ENCODE measurements at regions not wholly inside any gene's neighbourhood (a gene's known extent, or its start where the extent isn't known, plus 50 kb on each side); places are given as distances from the start of the nearest gene placed in this dataset.
"Not testable (repeated sequence)": the region's sequence is repeated elsewhere in the genome, so short reads cannot be mapped to it uniquely, and the experiment has no call there.

DNA sequence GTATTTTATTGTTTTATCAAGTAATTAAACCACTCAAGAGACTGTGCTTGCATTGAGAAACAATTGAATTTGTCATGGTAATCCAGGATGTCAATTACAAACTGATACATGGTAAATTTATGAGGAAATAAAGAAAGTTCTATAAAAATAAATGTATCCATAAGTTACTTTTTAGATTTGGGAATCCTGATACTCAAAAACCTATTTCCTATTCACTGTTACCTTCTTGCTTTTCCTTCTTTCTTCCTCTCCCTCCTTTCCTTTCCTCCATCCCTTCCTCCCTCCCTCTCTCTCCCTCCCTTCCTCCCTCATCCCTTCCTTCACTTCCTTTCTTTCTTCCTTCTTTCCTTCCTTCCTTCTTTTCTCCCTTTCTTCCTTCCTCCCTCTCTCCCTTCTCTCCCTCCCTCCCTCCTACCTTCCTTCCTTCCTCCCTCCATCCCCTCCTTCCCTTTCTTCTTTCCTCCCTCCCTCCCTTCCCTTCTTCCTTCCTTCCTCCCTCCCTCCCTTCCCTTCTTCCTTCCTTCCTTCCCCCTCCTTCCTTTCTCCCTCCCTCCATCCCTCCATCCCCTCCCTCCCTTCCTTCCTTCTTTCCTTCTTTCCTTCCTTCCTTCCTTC is 1299.1 kb upstream of the ZEB2 start:
- FAIRE-seq (no peak), DNase-seq (ENCODE audit: insufficient read length, low spot score) (no peak)

DNA sequence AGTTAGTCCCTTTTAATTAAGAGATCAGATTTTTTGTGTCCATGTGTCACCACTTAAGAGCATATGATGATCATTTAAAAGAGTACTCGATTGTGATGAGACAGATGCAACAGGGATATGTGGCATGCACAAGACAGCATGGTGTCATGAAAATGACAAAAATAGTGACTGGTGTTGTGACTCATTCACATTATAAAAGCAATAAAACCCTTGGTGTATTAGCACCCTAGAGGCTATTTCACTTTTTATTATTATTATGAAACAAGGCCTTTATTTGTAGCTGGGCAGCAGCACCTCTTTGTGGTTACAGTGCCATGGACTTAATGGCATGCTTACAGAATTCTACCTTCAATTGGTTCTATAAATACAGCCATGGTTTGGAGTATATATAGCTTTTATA is 1296.0 kb upstream of the ZEB2 start:
- DNase-seq (ENCODE audit: insufficient read length, low spot score) (no peak), FAIRE-seq (no peak)

DNA sequence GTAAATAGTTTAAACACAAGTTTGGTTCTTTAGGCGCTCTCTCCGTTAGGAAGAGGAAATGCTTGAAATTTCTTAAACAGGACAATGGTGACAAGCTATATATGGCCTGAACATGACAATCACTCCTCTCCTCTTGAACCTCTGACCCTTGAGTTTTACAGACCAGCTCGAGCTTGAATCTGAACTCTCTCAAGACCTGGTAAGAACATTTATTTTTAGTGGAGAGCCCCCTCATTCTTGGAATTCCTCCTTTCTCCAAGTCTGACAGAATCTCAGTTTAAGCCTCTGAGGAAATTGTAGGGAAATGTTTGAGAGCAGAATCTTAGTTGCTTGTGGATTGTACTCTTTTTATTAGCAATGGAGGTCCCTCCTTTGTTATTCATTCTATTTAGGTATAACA is 1293.6 kb upstream of the ZEB2 start:
- no peak for DNase-seq (ENCODE audit: insufficient read length, low spot score)
- FAIRE-seq = no peak

DNA sequence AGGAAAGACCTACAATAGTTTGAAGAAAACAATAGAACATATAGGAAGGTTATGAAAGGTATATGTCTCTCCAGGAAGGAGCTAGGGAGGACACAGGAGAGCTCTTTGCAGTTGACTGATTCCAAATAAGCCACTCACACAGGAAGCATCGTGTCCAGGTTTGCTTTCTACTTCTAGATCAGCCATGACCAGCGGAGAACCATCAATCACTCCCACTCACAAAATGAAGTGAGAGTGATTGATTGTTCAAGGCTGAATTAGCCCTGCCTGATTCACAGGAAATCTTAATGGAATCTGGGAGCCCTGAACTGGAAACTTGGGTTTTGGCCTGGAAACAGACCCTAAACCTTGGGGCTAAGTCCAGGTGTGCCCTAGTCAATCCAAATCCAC is 1292.2 kb upstream of the ZEB2 start:
- FAIRE-seq (no peak), DNase-seq (ENCODE audit: insufficient read length, low spot score) (no peak)

DNA sequence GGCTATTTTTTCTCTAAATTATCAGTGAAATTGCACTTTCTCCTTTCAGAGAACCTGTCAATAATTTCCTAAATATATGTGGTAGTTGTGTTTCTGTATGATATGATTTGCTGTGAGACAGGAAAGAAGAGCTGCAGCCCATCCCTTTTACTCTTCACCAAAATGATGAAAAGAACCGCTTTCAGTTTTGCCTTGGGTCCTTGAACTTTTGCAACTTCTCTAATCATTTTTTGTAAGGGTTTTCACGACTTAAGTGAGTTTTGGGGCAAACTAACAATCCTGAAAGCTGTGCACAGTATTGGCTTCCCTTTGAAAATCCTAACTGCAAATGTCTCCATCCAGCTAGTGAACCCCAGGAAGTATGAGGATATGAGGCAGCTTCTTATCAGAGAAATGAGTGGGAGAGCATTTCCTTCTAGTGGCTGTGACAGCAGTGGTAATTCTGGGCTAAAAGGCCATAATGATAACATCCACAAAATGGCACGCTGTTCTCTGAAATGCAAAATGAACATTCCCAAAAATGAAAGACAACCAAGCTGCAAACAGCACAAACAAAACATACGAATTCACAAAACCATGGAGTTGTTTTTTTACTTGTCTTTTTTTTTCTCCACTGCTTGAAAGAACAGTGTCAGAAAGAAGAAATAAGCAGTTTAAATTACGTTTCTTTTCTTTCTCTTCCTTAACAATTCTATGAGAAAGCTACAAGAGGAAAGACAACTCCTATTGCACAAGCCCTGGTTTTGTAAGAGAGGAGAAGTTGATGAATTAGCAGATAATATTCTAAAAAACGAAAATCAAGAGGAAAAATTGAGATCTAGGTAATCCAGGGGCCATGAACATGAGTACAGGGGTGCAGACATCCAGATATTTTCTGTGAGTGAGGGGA is 1291.6 kb upstream of the ZEB2 start:
- FAIRE-seq (no peak), DNase-seq (ENCODE audit: insufficient read length, low spot score) (no peak)

DNA sequence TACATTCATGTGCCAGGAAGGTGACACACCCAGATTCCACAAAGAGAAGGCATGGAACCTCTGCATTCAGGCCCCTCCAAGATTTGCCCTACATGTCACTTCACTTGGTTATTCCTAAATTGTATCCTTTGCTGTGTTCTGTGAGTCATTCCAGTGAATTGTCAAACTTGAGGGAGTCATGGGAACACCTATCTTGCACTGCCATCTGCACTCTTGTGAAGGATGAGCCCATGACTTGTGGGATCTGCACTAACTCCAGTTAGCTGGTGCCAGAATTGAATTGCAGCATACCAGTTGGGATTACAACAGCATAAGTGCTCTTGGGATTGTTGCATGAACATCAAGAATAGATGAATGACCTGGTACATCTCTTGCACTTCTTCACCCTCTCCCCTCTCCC is 1288.0 kb upstream of the ZEB2 start:
- DNase-seq (ENCODE audit: insufficient read length, low spot score) (no peak), FAIRE-seq (no peak)

DNA sequence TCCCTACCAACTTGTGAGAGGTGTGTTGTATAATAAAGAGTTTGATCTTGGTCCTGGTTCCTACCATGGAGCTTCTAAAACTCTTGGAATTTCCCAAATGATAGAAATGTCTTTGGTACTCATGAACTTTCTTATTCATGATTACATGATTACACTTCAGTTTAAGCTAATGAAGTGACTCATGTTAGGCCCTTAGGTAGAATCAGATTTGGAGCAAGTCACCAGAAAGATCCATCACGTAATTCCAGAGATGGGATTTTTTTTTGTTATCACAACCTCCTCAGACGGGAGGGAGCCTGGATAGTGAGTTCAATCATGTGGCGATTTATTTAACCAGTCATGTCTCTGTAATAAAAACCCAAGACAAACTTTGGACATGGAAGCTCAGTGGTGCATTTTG is 1287.6 kb upstream of the ZEB2 start:
- FAIRE-seq (no peak), DNase-seq (ENCODE audit: insufficient read length, low spot score) (no peak)

DNA sequence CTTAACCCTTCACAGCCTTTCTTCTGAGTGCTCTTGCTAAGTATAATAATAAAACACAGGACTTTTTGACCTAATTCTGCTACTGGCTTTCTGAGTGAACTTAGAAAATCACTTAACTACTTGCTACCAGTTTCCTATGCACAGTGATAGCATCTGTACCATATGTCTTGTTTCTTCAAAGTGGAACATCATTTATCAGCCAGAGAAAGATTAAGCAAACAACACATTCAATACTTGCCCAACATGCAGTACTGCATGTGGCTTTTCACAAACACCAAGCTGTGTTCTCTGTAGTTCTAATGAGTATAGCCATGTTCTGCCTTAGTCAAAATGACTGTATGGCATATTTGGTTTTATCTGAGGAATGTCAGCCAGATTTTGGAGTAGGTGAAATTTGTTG is 1286.6 kb upstream of the ZEB2 start:
- DNase-seq (ENCODE audit: insufficient read length, low spot score) (no peak), FAIRE-seq (no peak)

DNA sequence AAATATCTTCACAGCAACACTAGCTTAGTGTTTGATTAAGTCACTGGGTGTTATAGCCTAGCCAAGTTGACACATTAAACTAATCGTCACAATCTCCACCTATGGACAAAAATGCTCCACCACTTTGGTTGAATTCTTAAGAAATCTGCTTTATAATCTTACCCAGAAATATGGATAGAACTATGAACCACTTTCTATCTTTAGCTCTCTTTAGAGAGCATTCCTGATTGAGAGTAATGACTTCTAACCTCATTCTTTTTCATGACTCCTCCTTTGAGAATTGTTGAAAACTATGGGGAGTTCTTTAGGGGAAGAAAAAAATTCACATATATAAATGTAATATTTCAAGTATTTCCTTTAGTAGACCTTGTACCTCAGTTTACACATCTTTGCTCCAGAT is 1282.2 kb upstream of the ZEB2 start:
- no peak for FAIRE-seq
- DNase-seq (ENCODE audit: insufficient read length, low spot score) = no peak

DNA sequence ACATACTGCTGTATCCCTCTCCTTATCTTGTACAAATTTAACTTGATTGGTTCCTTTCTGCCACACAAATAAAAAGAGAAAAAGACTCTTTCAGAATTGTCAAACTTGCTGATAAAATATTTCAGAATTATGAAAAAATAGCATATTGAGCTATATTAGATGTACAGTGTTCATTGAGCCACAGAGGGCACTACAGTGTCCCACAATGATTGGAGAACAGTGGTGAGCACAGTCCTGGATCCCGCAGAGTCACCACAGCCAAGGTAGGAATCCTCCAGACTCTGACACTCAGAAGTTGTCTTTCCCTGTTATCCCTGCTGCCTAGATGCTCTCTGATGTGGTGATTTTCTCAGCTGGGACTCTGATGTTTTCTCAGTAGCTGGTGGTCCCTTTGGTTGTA is 1281.3 kb upstream of the ZEB2 start:
- DNase-seq (ENCODE audit: insufficient read length, low spot score) (no peak), FAIRE-seq (no peak)

DNA sequence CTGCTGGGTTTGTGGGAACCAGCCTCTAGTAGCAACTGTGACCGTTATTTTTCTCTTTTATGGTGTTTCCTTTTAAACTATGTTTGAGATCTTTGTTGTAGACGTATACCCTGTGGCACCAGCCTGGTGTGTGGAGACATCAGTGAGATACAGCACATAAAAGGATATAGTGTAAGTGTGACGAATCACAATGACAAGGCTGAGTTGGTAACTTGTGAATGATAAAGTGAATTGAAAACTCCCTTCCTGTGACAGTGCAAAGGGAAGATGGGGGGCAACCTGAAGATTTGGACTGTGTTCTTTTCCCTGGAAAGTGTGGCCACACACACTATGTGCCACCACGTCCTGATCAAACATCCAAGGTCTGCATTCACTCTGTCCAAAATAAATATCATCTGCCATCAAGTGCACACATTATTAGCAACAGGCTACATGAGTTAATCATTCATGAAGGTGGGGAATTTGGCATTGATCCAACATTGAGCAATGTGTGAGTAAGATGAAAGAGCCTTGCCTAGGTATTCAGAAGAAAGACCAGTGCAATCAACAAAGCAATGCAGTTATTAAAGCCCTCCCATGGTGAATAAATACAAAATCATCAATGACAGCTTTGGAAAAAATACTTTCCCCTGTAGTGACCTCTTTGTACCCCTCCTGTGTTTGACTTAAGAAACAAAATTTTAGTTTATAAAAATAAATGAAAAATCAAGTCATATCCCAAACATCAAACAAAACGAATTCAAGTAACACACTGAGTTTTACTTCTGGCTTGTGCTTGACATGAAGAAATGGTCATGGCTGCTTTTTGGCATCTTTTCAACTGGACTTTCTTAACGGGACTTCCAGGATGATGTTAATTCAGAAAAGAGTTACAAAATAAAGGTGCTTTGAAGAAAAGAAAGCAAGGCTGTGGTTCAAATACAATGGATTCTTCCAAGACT is 1280.5 kb upstream of the ZEB2 start:
- DNase-seq (ENCODE audit: insufficient read length, low spot score) = no peak
- no peak for FAIRE-seq

DNA sequence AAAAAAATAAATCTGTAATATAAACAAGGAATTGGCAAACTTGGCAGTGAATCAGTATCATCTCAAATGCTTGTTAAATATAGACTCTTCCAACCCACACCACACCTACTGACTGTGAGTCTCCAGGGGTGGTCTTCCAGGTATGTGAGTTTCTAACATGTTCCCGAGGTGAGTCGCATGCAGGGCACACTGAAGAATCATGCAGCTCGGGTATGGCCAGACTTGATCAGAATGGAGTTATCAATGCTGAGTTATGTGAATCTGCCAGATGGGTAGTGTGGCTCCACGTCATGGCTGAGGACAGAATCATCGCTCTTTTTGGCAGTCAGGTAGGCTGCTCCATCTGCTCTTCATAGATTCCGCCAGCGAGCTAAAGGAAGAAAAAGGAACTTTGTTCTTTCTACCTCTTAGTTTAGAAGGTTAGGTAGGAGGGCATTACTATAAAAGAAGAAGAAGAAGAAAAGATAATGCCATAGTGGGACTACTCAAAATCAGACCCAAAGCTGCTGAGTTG is 1279.7 kb upstream of the ZEB2 start:
- no peak for DNase-seq (ENCODE audit: insufficient read length, low spot score)
- FAIRE-seq = no peak

DNA sequence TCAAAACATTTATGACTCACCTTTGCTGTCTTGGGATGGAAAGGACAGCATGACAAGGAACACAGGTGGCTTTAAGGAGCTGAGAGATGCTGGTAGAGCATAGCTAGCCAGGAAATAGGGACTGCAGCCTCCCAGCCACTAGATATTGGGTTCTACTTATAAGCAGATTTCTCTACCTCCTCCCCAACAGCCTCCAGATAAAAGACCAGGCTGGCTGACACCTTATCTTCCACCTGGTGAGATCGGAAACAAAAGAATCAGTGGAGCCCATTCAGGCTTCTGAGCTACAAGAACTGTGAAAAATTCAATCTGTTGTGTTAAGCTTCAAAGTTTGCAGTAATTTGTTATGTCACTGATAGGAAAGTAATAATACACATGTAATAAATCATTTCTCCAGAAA is 1278.5 kb upstream of the ZEB2 start:
- FAIRE-seq (no peak), DNase-seq (ENCODE audit: insufficient read length, low spot score) (no peak)

DNA sequence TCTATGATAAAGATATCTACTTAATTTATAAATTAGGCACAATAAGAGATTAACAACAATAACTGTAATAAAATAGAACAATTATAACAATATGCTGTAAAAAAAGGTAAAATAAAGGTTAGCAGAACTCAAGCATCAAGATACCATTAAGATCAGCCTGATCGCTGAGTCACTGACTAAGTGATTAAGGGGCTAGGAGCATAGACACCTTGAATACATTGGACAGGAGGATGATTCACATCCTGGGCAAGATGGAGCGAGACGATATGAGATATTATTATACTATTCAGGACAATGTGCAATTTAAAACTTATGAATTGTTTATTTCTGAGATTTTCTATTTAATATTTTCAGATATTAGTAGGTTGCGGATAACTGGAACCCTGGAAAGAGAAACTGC is 1277.8 kb upstream of the ZEB2 start:
- FAIRE-seq = no peak
- no peak for DNase-seq (ENCODE audit: insufficient read length, low spot score)

DNA sequence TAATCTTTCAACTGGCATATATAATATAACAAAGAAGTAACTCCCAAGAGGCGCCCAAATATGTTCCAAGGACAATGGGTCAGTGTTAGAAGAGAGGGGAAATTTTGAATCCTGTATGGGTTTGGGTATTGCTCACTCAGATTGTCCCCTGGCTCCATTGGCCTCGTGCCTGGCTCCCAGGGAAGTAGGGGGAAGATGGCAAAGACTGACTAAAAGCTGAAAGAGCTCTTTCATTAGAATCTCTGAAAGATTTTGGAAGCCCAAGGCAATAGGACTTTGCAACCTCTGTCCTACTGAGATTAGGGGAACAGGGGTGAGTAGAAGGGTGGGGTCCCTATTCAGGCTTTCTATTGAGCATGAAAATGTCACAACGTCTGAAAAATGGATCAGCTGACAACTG is 1272.8 kb upstream of the ZEB2 start:
- FAIRE-seq = no peak
- DNase-seq (ENCODE audit: insufficient read length, low spot score) = no peak

DNA sequence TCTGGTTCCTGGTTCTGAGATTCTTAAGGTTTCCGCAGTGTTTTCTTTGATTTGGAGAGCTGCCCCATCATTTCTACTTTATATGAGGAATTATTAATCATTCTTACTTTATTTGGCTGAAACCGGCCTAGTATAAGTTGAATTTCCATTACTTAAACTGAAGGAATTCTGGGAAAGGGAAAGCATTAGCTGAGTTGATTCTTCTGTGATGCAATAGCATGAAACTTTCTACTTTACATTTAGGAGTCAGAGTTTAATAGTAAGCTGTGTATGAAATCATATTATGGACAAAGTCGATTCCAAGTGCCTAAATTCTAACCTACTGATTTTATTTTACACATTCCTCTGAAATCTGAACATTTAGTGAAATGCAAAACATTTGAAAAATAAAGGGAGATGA is 1269.7 kb upstream of the ZEB2 start:
- FAIRE-seq (no peak), DNase-seq (ENCODE audit: insufficient read length, low spot score) (no peak)

DNA sequence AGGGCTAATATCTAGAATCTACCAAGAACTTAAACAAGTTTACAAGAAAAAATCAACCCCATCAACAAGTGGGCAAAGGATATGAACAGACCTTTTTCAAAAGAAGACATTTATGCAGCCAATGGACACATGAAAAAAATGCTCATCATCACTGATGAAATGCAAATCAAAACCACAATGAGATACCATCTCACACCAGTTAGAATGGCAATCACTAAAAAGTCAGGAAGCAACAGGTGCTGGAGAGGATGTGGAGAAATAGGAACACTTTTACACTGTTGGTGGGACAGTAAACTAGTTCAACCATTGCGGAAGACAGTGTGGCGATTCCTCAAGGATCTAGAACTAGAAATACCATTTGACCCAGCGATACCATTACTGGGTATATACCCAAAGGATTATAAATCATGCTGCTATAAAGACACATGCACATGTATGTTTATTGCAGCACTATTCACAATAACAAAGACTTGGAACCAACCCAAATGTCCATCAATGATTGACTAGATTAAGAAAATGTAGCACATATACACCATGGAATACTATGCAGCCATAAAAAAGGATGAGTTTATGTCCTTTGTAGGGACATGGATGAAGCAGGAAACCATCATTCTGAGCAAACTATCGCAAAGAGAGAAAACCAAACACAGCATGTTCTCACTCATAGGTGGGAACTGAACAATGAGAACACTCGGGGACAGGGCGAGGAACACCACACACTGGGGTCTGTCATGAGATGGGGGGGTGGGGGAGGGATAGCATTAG is 1267.9 kb upstream of the ZEB2 start:
- not testable (repeated sequence) for DNase-seq (ENCODE audit: insufficient read length, low spot score); FAIRE-seq

DNA sequence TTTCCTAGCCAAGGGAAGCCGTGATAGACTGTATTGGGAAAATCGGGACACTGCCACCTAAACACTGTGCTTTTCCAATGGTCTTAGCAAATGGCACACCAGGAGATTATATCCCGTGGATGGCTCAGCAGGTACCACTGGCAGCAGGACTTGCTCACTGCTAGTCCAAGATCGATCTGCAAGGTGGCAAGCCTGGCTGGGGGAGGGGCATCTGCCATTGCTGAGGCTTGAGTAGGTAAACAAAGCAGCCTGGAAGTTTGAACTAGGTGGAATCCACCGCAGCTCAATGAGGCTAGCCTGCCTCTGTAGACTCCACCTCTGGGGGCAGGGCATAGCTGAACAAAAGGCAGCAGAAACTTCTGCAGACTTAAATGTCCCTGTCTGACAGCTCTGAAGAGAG is 1262.7 kb upstream of the ZEB2 start:
- DNase-seq (ENCODE audit: insufficient read length, low spot score); FAIRE-seq: not testable (repeated sequence)

DNA sequence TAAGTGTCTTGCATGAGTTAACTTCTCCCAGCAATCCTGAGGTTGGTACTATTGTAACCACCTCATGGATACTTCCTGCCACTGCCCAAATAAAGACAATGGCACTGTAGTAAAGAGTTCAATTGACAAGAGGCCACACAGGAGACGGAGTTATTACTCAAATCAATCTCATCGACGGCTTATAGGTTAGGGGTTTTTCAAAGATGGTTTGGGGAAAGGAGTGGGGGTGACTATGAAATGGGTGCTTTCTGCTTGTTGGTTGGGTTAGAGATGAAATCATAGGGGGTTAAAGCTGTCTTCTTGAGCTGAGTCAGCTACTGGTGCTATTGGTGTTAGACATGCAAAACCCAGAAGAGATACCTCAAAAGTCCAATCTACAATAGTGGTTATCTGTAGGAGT is 1258.0 kb upstream of the ZEB2 start:
- no peak for FAIRE-seq
- no peak for DNase-seq (ENCODE audit: insufficient read length, low spot score)

DNA sequence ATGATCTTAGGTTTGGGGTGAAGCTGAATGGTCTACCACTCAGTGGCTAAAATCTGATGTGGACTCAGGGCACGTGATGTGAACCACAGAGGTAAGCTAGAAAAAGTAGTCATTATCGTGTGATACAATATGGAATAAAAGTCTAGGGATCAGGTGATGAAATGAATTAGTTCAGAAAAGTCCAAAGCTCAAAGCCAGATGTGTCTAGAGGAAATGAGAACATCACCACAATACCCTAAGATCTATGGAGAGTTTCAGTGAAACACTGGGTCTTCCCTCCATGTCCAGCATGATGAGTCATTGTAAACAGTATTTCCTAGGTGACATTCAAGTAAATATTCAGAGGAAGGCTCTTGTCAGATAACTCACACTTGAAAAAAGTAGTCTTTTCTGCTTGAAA is 1257.4 kb upstream of the ZEB2 start:
- DNase-seq (ENCODE audit: insufficient read length, low spot score) (no peak), FAIRE-seq (no peak)

Measured in GM19239 (cell line).